ENCODE measurements at regions not wholly inside any gene's neighbourhood (a gene's known extent, or its start where the extent isn't known, plus 50 kb on each side); places are given as distances from the start of the nearest gene placed in this dataset.

DNA sequence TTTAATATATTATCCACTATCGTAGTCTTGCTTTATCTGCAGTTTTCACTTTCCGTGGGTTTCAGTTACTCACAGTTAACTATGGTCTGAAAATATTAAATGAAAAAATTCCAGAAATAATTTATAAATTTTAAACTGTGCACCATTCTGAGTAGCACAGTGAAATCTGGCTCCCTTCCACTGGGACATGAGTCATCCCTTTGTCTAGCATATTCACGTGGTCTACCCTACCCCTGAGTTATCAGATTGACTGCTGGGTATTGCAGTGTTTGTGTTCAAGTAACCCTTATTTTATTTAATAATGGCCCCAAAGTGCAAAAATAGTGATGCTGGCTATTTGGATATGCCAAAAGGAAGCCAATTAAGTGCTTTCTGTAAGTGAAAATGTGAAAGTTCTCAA lies 539.5 kb upstream of the AGTR1 start:
- TF ChIP-seq, protein P1, sequence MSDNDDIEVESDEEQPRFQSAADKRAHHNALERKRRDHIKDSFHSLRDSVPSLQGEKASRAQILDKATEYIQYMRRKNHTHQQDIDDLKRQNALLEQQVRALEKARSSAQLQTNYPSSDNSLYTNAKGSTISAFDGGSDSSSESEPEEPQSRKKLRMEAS (IDR thresholded peaks at IDR 0.05) = no peak
- TF ChIP-seq CEBPB (IDR thresholded peaks at IDR 0.05) (no peak), EP300 (IDR thresholded peaks at IDR 0.05; ENCODE audit: borderline replicate concordance) (no peak), EGR1 (IDR thresholded peaks at IDR 0.05) (no peak), CREB1 (IDR thresholded peaks at IDR 0.05; ENCODE audit: low read depth) (no peak), RAD21 (IDR thresholded peaks at IDR 0.05; ENCODE audit: low read depth) (no peak), ZBTB7A (IDR thresholded peaks at IDR 0.05; ENCODE audit: low read depth) (no peak), FOXM1 (IDR thresholded peaks at IDR 0.05; ENCODE audit: borderline replicate concordance, low read depth) (no peak), TCF12 (IDR thresholded peaks at IDR 0.05; ENCODE audit: low read depth) (no peak), NFIC (IDR thresholded peaks at IDR 0.05) (peak; percentile 62), TEAD4 (IDR thresholded peaks at IDR 0.05) (no peak), YY1 (IDR thresholded peaks at IDR 0.05; ENCODE audit: low read depth) (no peak)
- TF ChIP-seq, protein P2, sequence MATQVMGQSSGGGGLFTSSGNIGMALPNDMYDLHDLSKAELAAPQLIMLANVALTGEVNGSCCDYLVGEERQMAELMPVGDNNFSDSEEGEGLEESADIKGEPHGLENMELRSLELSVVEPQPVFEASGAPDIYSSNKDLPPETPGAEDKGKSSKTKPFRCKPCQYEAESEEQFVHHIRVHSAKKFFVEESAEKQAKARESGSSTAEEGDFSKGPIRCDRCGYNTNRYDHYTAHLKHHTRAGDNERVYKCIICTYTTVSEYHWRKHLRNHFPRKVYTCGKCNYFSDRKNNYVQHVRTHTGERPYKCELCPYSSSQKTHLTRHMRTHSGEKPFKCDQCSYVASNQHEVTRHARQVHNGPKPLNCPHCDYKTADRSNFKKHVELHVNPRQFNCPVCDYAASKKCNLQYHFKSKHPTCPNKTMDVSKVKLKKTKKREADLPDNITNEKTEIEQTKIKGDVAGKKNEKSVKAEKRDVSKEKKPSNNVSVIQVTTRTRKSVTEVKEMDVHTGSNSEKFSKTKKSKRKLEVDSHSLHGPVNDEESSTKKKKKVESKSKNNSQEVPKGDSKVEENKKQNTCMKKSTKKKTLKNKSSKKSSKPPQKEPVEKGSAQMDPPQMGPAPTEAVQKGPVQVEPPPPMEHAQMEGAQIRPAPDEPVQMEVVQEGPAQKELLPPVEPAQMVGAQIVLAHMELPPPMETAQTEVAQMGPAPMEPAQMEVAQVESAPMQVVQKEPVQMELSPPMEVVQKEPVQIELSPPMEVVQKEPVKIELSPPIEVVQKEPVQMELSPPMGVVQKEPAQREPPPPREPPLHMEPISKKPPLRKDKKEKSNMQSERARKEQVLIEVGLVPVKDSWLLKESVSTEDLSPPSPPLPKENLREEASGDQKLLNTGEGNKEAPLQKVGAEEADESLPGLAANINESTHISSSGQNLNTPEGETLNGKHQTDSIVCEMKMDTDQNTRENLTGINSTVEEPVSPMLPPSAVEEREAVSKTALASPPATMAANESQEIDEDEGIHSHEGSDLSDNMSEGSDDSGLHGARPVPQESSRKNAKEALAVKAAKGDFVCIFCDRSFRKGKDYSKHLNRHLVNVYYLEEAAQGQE (IDR thresholded peaks at IDR 0.05; ENCODE audit: low read depth) = no peak
- TF ChIP-seq, protein P3, sequence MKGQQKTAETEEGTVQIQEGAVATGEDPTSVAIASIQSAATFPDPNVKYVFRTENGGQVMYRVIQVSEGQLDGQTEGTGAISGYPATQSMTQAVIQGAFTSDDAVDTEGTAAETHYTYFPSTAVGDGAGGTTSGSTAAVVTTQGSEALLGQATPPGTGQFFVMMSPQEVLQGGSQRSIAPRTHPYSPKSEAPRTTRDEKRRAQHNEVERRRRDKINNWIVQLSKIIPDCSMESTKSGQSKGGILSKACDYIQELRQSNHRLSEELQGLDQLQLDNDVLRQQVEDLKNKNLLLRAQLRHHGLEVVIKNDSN (IDR thresholded peaks at IDR 0.05) = peak; percentile 74

DNA sequence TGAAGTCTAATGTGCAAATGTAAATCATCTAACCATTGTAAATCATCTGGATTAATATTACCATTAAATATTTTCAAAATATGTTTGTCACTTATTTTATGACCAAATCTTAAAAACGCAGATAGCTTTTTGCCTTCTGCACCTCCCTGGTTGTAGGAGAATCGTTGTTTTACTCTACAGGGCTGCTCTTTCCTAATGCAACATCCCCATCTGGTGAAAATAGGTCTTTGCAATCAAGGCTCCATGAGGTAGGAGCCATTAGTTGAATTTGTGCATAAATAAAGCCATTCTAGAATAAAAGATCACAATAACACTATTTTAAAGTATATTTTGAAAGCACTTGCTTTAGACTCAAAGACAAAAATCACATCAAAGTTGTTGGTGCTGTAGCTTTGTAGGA lies 535.6 kb upstream of the AGTR1 start:
- no peak for TF ChIP-seq EP300 (IDR thresholded peaks at IDR 0.05; ENCODE audit: borderline replicate concordance)
- TF ChIP-seq CREB1 (IDR thresholded peaks at IDR 0.05; ENCODE audit: low read depth) = no peak
- TF ChIP-seq ZBTB7A (IDR thresholded peaks at IDR 0.05; ENCODE audit: low read depth) = no peak
- TF ChIP-seq, protein P3 (IDR thresholded peaks at IDR 0.05) = no peak

DNA sequence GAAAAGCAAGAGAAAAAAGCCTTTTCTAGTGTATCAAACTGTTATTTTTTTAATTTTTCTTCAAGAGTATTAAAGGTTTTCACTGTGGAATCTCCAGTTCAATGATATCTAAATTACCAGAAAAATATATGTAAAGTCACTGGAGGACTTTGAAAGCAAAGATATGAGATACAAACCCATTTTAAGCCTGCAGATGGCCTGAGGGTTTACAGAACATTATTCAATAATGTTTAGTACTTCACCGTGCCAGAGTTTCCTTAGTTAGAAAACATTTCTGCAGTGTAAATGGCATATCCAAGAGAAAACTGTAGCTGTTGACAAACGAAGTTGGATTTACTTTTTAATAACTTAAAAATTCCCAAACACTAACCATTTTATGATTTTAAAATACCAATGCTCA lies 529.4 kb upstream of the AGTR1 start:
- no peak for TF ChIP-seq CEBPB (IDR thresholded peaks at IDR 0.05)
- TF ChIP-seq EGR1 (IDR thresholded peaks at IDR 0.05) = no peak
- TF ChIP-seq, protein P1 (IDR thresholded peaks at IDR 0.05) = no peak
- no peak for TF ChIP-seq RAD21 (IDR thresholded peaks at IDR 0.05; ENCODE audit: low read depth)
- no peak for TF ChIP-seq TEAD4 (IDR thresholded peaks at IDR 0.05)
- TF ChIP-seq YY1 (IDR thresholded peaks at IDR 0.05; ENCODE audit: low read depth) = no peak
- no peak for TF ChIP-seq FOXM1 (IDR thresholded peaks at IDR 0.05; ENCODE audit: borderline replicate concordance, low read depth)
- TF ChIP-seq, protein P2 (IDR thresholded peaks at IDR 0.05; ENCODE audit: low read depth) = no peak
- no peak for TF ChIP-seq EP300 (IDR thresholded peaks at IDR 0.05; ENCODE audit: borderline replicate concordance)
- TF ChIP-seq TCF12 (IDR thresholded peaks at IDR 0.05; ENCODE audit: low read depth) = no peak
- TF ChIP-seq TAF1 (IDR thresholded peaks at IDR 0.05; ENCODE audit: low read depth) = no peak
- no peak for TF ChIP-seq ZBTB7A (IDR thresholded peaks at IDR 0.05; ENCODE audit: low read depth)
- TF ChIP-seq, protein P3 (IDR thresholded peaks at IDR 0.05) = no peak
- no peak for TF ChIP-seq NFIC (IDR thresholded peaks at IDR 0.05)
- TF ChIP-seq CREB1 (IDR thresholded peaks at IDR 0.05; ENCODE audit: low read depth) = no peak

DNA sequence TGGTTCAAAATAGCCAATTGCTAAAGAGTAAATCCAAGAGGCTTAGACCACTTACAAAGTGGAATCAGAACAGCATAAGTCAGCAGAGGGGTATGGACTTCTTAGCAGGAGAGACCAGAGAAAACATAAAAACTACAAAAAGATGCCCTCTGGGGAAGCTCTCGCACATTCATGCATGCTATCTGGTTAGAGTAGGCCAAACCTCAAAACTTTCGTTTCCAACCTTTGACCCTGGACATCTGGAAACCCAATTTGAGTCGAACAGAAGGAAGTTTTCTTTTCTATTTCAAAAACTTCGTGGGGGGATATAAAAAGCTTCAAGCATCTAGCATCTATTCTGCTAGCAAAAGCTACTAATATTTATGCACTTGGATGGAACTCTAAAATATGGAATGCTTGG lies 523.9 kb upstream of the AGTR1 start:
- no peak for TF ChIP-seq CREB1 (IDR thresholded peaks at IDR 0.05; ENCODE audit: low read depth)
- TF ChIP-seq, protein P2 (IDR thresholded peaks at IDR 0.05; ENCODE audit: low read depth) = no peak

DNA sequence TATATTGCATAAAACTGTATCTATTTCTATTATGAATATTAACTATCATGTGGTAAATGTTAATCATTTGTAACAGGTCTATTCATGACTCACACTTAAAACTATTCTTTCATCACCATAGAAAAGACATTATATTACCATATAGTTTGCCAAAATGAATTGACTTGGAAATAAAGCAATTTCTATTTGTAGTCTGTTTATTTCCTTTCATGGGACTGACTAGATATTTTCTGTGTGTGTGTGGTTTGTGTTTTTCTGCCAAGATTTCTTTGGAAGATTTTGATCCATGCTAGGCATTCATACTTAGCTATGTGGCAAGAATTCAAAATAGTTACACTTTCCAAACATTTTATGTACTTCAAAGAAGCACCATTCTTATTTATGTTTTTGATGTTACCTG lies 522.5 kb upstream of the AGTR1 start:
- TF ChIP-seq EP300 (IDR thresholded peaks at IDR 0.05; ENCODE audit: borderline replicate concordance) = no peak
- no peak for TF ChIP-seq FOXM1 (IDR thresholded peaks at IDR 0.05; ENCODE audit: borderline replicate concordance, low read depth)
- TF ChIP-seq EGR1 (IDR thresholded peaks at IDR 0.05) = no peak
- TF ChIP-seq TEAD4 (IDR thresholded peaks at IDR 0.05) = no peak
- TF ChIP-seq, protein P1 (IDR thresholded peaks at IDR 0.05) = no peak
- TF ChIP-seq CEBPB (IDR thresholded peaks at IDR 0.05) = no peak
- no peak for TF ChIP-seq CREB1 (IDR thresholded peaks at IDR 0.05; ENCODE audit: low read depth)
- TF ChIP-seq TCF12 (IDR thresholded peaks at IDR 0.05; ENCODE audit: low read depth) = no peak
- TF ChIP-seq RAD21 (IDR thresholded peaks at IDR 0.05; ENCODE audit: low read depth) = no peak
- TF ChIP-seq, protein P3 (IDR thresholded peaks at IDR 0.05) = no peak
- no peak for TF ChIP-seq NFIC (IDR thresholded peaks at IDR 0.05)
- TF ChIP-seq, protein P2 (IDR thresholded peaks at IDR 0.05; ENCODE audit: low read depth) = no peak
- no peak for TF ChIP-seq TAF1 (IDR thresholded peaks at IDR 0.05; ENCODE audit: low read depth)
- no peak for TF ChIP-seq ZBTB7A (IDR thresholded peaks at IDR 0.05; ENCODE audit: low read depth)
